ENCODE measurements at regions not wholly inside any gene's neighbourhood (a gene's known extent, or its start where the extent isn't known, plus 50 kb on each side); places are given as distances from the start of the nearest gene placed in this dataset.

DNA sequence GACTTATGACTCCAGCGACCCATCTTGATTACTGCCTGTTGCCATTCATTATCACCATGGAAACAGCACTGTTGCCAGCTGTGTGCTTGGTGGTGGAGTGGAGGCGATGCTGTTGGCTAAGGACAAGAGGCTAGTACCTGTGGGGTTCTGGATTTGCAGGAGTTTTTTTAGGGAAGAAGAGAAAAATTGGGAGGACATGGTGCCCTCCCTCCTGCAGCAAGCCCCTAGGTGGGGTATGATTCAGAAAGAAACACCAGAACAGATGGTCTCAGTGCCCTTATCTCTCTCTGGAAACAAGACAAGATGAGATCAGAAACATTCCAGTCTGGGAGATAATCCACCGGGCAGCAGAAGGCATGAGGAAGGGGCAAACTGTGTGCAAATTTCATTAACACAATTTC is 87.8 kb upstream of the TLR4 start:
- TF ChIP-seq, protein P1, sequence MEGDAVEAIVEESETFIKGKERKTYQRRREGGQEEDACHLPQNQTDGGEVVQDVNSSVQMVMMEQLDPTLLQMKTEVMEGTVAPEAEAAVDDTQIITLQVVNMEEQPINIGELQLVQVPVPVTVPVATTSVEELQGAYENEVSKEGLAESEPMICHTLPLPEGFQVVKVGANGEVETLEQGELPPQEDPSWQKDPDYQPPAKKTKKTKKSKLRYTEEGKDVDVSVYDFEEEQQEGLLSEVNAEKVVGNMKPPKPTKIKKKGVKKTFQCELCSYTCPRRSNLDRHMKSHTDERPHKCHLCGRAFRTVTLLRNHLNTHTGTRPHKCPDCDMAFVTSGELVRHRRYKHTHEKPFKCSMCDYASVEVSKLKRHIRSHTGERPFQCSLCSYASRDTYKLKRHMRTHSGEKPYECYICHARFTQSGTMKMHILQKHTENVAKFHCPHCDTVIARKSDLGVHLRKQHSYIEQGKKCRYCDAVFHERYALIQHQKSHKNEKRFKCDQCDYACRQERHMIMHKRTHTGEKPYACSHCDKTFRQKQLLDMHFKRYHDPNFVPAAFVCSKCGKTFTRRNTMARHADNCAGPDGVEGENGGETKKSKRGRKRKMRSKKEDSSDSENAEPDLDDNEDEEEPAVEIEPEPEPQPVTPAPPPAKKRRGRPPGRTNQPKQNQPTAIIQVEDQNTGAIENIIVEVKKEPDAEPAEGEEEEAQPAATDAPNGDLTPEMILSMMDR (conservative IDR thresholded peaks at IDR 0.05 in 1 of 2, IDR thresholded peaks at IDR 0.05 in 1 of 2; ENCODE audit: extremely low read depth in 1 of 2, insufficient read depth in 1 of 2, low read depth in 1 of 2, low read length in 2 of 2) = no peak
- TF ChIP-seq EZH2 (IDR thresholded peaks at IDR 0.05; ENCODE audit: borderline replicate concordance, low read length) = no peak

All from mammary epithelial cell (primary cell).